IMR-90 (cell line): ENCODE measurements at regions not wholly inside any gene's neighbourhood (a gene's known extent, or its start where the extent isn't known, plus 50 kb on each side); places are given as distances from the start of the nearest gene placed in this dataset.

Experiments used
- BHLHE40 ChIP-seq: fragments of 150-350 bp; IDR thresholded peaks from 2 replicates; pipeline ENCODE4 v1.6.1; 2016; ENCODE audit warnings: mild to moderate bottlenecking, low read depth, low read length
- CTCF ChIP-seq: conservative IDR thresholded peaks from 2 replicates; pipeline ENCODE4 v1.5.1; 2012; ENCODE audit warnings: mild to moderate bottlenecking, low read depth, low read length, improper control_type of control experiment
- ELK1 ChIP-seq: fragments of 150-350 bp; IDR thresholded peaks from 2 replicates; pipeline ENCODE4 v1.6.1; 2016; ENCODE audit warnings: low read depth, mild to moderate bottlenecking, low read length, moderate library complexity, borderline replicate concordance
- MXI1 ChIP-seq: IDR thresholded peaks from 2 replicates; pipeline ENCODE4 v1.6.1; 2012; ENCODE audit warnings: low read depth, mild to moderate bottlenecking, low read length, moderate library complexity, borderline replicate concordance
- POLR2A ChIP-seq: IDR thresholded peaks from 2 replicates; pipeline ENCODE4 v1.6.1; 2012; ENCODE audit warnings: mild to moderate bottlenecking, low read depth, low read length
- RAD21 ChIP-seq: IDR thresholded peaks from 2 replicates; pipeline ENCODE4 v1.6.1; 2012; ENCODE audit warnings: low read length, improper control_type of control experiment
- RFX5 ChIP-seq: IDR thresholded peaks from 2 replicates; pipeline ENCODE4 v1.8.0; 2012; ENCODE audit warnings: low read depth, mild to moderate bottlenecking, low read length, moderate library complexity
- USF2 ChIP-seq: fragments of 150-350 bp; IDR thresholded peaks from 2 replicates; pipeline ENCODE4 v1.6.1; 2017; ENCODE audit warnings: mild to moderate bottlenecking, antibody characterized with exemption, low read length, low read depth

- no peak for TF ChIP-seq CTCF
- TF ChIP-seq MXI1 = no peak
- no peak for TF ChIP-seq RFX5
- no peak for TF ChIP-seq RAD21
- TF ChIP-seq POLR2A = no peak
- no peak for TF ChIP-seq ELK1
- TF ChIP-seq BHLHE40 = no peak
- no peak for TF ChIP-seq USF2
These were observed 427.4 kb upstream of the JARID2 start for GRCh38 chr6:14818422-14818884.
